CD4-positive, alpha-beta memory T cell (primary cell): ENCODE measurements at regions not wholly inside any gene's neighbourhood (a gene's known extent, or its start where the extent isn't known, plus 50 kb on each side); places are given as distances from the start of the nearest gene placed in this dataset.
"Not testable (repeated sequence)": the region's sequence is repeated elsewhere in the genome, so short reads cannot be mapped to it uniquely, and the experiment has no call there.

ENCODE experiments used
- CTCF ChIA-PET: fragments of 350-600 bp; sonication (Branson Sonifier 250); formaldehyde crosslinking; loops from one replicate; lab custom pipeline; 2021; ENCODE audit warnings: inconsistent platforms; ENCODE audit not compliant: partially characterized antibody; lab: Charles Lee
- POLR2A ChIA-PET: fragments of 350-600 bp; sonication (Branson Sonifier 250); formaldehyde crosslinking; loops from one replicate; lab custom pipeline; 2021; ENCODE audit not compliant: partially characterized antibody; lab: Charles Lee
- DNase-seq, 5 donors: peaks; one replicate each; pipeline versions ENCODE4 v3.0.0 to v3.0.0-alpha.2; 2020 to 2022; ENCODE audit warnings: mixed read lengths in 1 of 5
- H3K27ac ChIP-seq: one replicate; pipeline ENCODE4 v1.7.0; 2013; ENCODE audit warnings: low read depth, low read length
- H3K27me3 ChIP-seq: 2 replicates; pipeline ENCODE4 v1.7.0; 2013; ENCODE audit warnings: mild to moderate bottlenecking, low read length, moderate library complexity; ENCODE audit not compliant: insufficient read depth
- H3K36me3 ChIP-seq: 2 replicates; pipeline ENCODE4 v1.7.0; 2013; ENCODE audit warnings: mild to moderate bottlenecking, low read length, moderate library complexity; ENCODE audit not compliant: insufficient read depth
- H3K4me1 ChIP-seq: 2 replicates; pipeline ENCODE4 v1.7.0; 2013; ENCODE audit warnings: mild to moderate bottlenecking, low read length, moderate library complexity; ENCODE audit not compliant: insufficient read depth
- H3K4me3 ChIP-seq, 2 donors: one replicate each; pipeline ENCODE4 v1.7.0; 2013; ENCODE audit warnings: low read length in 2 of 2, mild to moderate bottlenecking in 1 of 2
- H3K9me3 ChIP-seq, 2 donors: one replicate each; pipeline ENCODE4 v1.7.0; 2013; ENCODE audit warnings: low read length in 2 of 2, control low read depth in 1 of 2; ENCODE audit not compliant: control insufficient read depth in 1 of 2
- H3K27ac Mint-ChIP-seq, 7 donors: one replicate each; pipeline ENCODE4 v1.8.0; 2020 to 2021; ENCODE audit warnings: mixed read lengths in 7 of 7, mild to moderate bottlenecking in 6 of 7, inconsistent platforms in 3 of 7, moderate library complexity in 3 of 7
- H3K27me3 Mint-ChIP-seq, 2 donors: one replicate each; pipeline ENCODE4 v1.8.0; 2020 to 2021; ENCODE audit warnings: mixed read lengths in 2 of 2
- H3K36me3 Mint-ChIP-seq, 2 donors: one replicate each; pipeline ENCODE4 v1.8.0; 2020 to 2021; ENCODE audit warnings: mixed read lengths in 2 of 2, inconsistent platforms in 1 of 2, mild to moderate bottlenecking in 1 of 2
- H3K4me1 Mint-ChIP-seq, 4 donors: one replicate each; pipeline ENCODE4 v1.8.0; 2020 to 2021; ENCODE audit warnings: mixed read lengths in 4 of 4, mild to moderate bottlenecking in 1 of 4
- H3K4me3 Mint-ChIP-seq, 8 donors: one replicate each; pipeline ENCODE4 v1.8.0; 2020 to 2021; ENCODE audit warnings: mixed read lengths in 8 of 8, mild to moderate bottlenecking in 7 of 8, moderate library complexity in 6 of 8, inconsistent platforms in 3 of 8
- H3K9me3 Mint-ChIP-seq, 8 donors: one replicate each; pipeline ENCODE4 v1.8.0; 2020 to 2021; ENCODE audit warnings: mixed read lengths in 8 of 8, mild to moderate bottlenecking in 5 of 8, inconsistent platforms in 3 of 8, moderate library complexity in 1 of 8
- intact Hi-C: fragments of 100-400 bp; cut with micrococcal nuclease; formaldehyde crosslinking; loops from one replicate; pipeline ENCODE4 v1.15.1; 2023

DNA sequence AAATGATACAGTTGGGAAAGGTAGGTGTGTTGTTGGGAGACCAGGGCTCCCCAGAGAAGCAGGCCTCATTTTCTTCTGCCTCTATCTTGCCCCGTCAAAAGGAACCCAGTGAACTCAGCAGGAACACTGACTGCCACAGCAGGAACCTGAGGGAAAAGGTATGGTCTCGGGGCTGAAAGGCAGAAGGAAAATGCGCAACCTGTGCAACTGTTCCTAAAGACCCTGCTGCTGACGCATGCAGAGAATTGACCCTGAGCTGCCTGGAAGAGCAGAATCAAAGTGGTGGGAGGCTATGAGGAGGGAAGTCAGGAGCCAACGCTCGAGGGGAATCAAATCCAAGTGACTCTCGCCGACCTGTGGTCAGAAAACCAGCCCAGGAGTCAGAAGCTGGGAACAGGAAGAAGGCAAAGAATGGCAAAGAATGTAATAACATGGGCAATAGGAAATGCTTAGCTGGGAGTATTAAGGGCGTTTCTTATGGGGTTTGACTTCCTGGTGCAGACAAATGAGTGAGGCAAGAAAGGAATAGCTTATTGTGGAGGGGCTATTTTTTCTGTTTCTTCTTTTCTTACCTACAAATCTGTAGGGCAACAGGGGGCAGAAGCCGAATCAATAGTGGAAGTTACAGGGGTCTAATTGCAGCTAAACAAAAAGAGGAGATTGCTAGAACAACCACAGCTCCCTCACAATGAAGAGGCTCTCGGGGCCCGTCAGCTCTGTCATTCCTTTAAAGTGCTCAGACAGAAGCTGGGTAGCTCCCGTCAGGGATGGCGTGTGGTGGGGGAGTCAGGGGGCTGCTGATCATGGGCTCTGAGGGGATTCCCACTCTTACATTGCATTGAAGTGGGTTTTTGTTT, 65.4 kb upstream of the DLG1 start:
- Mint-ChIP-seq H3K27ac (peak overlapping the region in 1 of 7 donors; percentile 29), H3K36me3 (peaks cover 0 to 2% of the 10 kb centered on the region in 2 donors), H3K9me3 (peaks cover 0 to 26% (median 19%) of the 10 kb centered on the region in 8 donors), H3K4me3 (no peak overlapping the region), H3K27me3 (peaks cover 11 to 13% of the 10 kb centered on the region in 2 donors), H3K4me1 (no peaks in the 10 kb centered on the region)
- Histone ChIP-seq H3K27me3 (peaks cover 4% of the 10 kb centered on the region), H3K36me3 (no peaks in the 10 kb centered on the region), H3K27ac (no peak overlapping the region), H3K9me3 (no peaks in the 10 kb centered on the region), H3K4me1 (no peaks in the 10 kb centered on the region), H3K4me3 (no peak overlapping the region)
- POLR2A ChIA-PET = no interaction called here
- DNase-seq = no peak
- intact Hi-C loops = no loop called here
- CTCF ChIA-PET = interaction anchor here (1.9 kb wide), 1 partner anchor 11 kb away, joined by 4 read pairs; no protein-coding TSS in a partner anchor

DNA sequence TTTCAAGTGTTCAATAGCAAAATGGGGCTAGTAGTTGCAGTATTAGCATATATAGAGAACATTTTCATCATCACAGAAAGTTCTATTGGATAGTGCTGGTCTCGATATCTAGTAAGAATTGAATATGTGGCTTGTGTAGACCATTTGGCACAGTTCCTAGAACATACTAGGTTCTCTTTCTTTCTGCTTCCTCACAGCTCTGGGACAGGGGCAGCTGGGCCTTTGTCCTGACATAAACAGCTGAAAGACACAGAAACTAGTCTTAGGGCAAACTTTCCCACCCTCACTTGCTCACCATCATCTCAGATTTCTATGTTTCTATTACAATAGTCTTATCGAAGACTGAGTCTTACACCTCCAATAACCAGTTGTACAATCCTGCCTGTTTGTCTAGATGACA, 63.7 kb upstream of the DLG1 start:
- DNase-seq = no peak
- Histone ChIP-seq H3K4me3 (no peak overlapping the region), H3K9me3 (no peaks in the 10 kb centered on the region), H3K27ac (no peak overlapping the region), H3K36me3 (no peaks in the 10 kb centered on the region), H3K4me1 (no peaks in the 10 kb centered on the region), H3K27me3 (peaks cover 4% of the 10 kb centered on the region)
- Mint-ChIP-seq H3K4me3 (no peak overlapping the region), H3K27me3 (peaks cover 14% of the 10 kb centered on the region in 2 donors), H3K36me3 (peaks cover 0 to 2% of the 10 kb centered on the region in 2 donors), H3K4me1 (no peaks in the 10 kb centered on the region), H3K27ac (peak overlapping the region in 1 of 7 donors; percentile 23), H3K9me3 (peaks cover 0 to 29% (median 20%) of the 10 kb centered on the region in 8 donors)
- ChIA-PET POLR2A (no interaction called here), CTCF (no interaction called here)
- intact Hi-C loops = no loop called here

DNA sequence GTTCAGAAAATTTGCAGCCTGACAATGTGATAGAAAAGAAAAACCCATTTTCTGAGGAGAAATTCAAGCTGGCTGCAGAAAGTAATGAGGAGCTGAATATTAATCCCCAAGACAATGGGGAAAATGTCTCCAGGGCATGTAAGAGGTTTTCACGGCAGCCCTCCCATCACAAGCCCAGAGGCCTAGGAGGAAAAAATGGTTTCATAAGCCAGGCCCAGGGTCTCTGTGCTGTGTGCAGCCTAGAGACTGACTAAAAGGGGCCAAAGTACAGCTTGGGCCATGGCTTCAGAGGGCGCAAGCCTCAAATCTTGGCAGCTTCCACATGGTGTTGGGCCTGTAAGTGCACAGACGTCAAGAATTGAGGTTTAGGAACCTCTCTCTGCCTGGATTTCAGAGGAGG, 61.7 kb upstream of the DLG1 start:
- H3K4me1 ChIP-seq, H3K27ac ChIP-seq, H3K36me3 ChIP-seq, H3K4me3 ChIP-seq, intact Hi-C loops, POLR2A ChIA-PET, H3K9me3 ChIP-seq, H3K36me3 Mint-ChIP-seq, H3K4me3 Mint-ChIP-seq, H3K27me3 ChIP-seq, H3K4me1 Mint-ChIP-seq, H3K27ac Mint-ChIP-seq, DNase-seq: not testable (repeated sequence)
- CTCF ChIA-PET = interaction anchor here (1.4 kb wide), 1 partner anchor 15 kb away, joined by 3 read pairs; no protein-coding TSS in a partner anchor
- Mint-ChIP-seq H3K9me3 (peaks cover 0 to 29% (median 20%) of the 10 kb centered on the region in 8 donors), H3K27me3 (peaks cover 8 to 10% of the 10 kb centered on the region in 2 donors)

DNA sequence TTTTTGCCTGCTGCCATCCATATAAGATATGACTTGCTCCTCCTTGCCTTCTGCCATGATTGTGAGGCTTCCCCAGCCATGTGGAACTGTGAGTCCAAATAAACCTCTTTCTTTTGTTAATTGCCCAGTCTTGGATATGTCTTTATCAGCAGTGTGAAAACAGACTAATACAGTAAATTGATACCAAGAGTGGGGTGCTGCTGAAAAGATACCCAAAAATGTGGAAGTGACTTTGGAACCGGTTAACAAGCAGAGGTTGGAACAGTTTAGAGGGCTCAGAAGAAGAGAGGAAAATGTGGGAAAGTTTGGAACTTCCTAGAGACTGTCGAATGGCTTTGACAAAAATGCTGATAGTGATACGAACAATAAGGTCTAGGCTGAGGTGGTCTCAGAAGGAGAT, 61.1 kb upstream of the DLG1 start:
- not testable (repeated sequence) for H3K4me1 Mint-ChIP-seq
- CTCF ChIA-PET = interaction anchor here (1.4 kb wide), 1 partner anchor 14 kb away, joined by 3 read pairs; no protein-coding TSS in a partner anchor
- H3K9me3 Mint-ChIP-seq = peaks cover 0 to 29% (median 20%) of the 10 kb centered on the region in 8 donors

DNA sequence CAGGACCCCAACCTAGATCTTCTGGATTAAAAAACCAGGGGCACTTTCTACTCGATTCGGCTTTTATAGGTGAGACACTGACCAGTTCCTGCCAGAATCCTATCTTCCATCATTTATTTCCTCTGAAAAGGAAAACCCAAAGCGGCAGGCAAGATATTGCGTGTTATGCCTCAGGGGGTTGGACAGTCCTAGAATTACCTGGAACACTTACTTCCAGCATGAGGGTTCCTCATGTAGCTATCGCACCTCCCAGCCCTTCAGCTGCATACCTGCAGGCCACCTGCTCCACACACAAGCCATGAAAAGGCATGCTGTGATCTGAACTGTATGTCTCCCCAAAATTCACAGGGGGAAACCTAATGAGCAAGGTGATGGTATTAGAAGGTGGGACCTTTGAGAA, 58.3 kb upstream of the DLG1 start:
- H3K4me1 ChIP-seq = no peaks in the 10 kb centered on the region
- POLR2A ChIA-PET = no interaction called here
- CTCF ChIA-PET = no interaction called here

More for the DNA sequence above, 61.1 kb upstream of the DLG1 start:
- H3K27me3 ChIP-seq, H3K36me3 ChIP-seq, intact Hi-C loops, DNase-seq, POLR2A ChIA-PET, H3K4me1 ChIP-seq, H3K27ac Mint-ChIP-seq, H3K9me3 ChIP-seq, H3K4me3 ChIP-seq, H3K27ac ChIP-seq, H3K4me3 Mint-ChIP-seq, H3K36me3 Mint-ChIP-seq: not testable (repeated sequence)
- peaks cover 7 to 10% of the 10 kb centered on the region in 2 donors for H3K27me3 Mint-ChIP-seq

DNA sequence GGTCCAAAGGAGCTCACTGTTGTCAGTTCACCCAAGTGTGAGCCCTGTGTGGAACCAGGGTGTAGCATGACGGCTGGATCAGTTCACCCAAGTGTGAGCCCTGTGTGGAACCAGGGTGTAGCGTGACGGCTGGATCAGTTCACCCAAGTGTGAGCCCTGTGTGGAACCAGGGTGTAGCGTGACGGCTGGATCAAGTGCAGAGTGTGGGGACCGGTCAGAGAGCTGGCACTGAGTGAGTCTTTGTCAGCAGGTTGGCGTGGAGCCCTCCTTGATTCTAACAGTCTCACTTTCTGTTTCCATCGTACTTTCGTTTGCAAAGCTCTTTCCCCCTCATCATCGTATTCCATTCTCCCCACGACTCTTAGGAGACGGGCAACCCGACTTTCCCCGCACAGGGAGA, 57.9 kb upstream of the DLG1 start:
- Mint-ChIP-seq H3K4me3 (no peak overlapping the region), H3K27ac (no peak overlapping the region), H3K4me1 (peaks cover 0 to 2% (median 0%) of the 10 kb centered on the region in 4 donors), H3K27me3 (peaks cover 10 to 15% of the 10 kb centered on the region in 2 donors), H3K9me3 (peaks cover 0 to 25% (median 18%) of the 10 kb centered on the region in 8 donors), H3K36me3 (peaks cover 0 to 1% of the 10 kb centered on the region in 2 donors)
- intact Hi-C loops = no loop called here
- Histone ChIP-seq H3K9me3 (no peaks in the 10 kb centered on the region), H3K36me3 (no peaks in the 10 kb centered on the region), H3K27me3 (no peaks in the 10 kb centered on the region), H3K4me1 (no peaks in the 10 kb centered on the region), H3K4me3 (no peak overlapping the region), H3K27ac (no peak overlapping the region)
- DNase-seq = no peak
- POLR2A ChIA-PET = no interaction called here
- CTCF ChIA-PET = interaction anchor here (1.2 kb wide), 1 partner anchor 9 kb away, joined by 3 read pairs; no protein-coding TSS in a partner anchor

More for the DNA sequence above, 58.3 kb upstream of the DLG1 start:
- H3K27me3 Mint-ChIP-seq = peaks cover 10 to 15% of the 10 kb centered on the region in 2 donors
- no peak overlapping the region for H3K27ac Mint-ChIP-seq
- Histone ChIP-seq H3K36me3 (no peaks in the 10 kb centered on the region), H3K9me3 (no peaks in the 10 kb centered on the region), H3K4me3 (no peak overlapping the region), H3K27ac (no peak overlapping the region), H3K27me3 (no peaks in the 10 kb centered on the region)
- H3K9me3 Mint-ChIP-seq = peaks cover 0 to 29% (median 20%) of the 10 kb centered on the region in 8 donors
- intact Hi-C loops = no loop called here
- DNase-seq = no peak
- H3K36me3 Mint-ChIP-seq = peaks cover 0 to 2% of the 10 kb centered on the region in 2 donors
- H3K4me1 Mint-ChIP-seq = peaks cover 0 to 2% (median 0%) of the 10 kb centered on the region in 4 donors
- no peak overlapping the region for H3K4me3 Mint-ChIP-seq

DNA sequence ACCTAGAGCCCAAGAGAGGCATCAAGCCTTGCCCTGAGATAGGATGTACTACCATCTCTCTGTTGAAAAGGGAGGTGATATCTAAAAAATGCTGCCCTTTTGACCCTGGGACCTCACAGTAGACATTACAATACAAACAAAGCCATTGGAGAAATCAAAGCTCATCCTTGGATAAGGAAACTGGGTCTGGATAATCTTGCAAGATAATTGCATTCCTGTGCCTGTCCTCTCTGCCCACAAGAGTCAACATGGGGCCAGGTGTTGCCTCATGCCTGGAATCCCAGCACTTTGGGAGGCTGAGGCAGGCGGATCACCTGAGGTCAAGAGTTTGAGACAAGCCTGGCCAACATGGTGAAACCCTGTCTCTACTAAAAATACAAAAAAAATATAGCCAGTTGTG, 57.3 kb upstream of the DLG1 start:
- Mint-ChIP-seq H3K36me3 (no peaks in the 10 kb centered on the region), H3K27me3 (peaks cover 10 to 15% of the 10 kb centered on the region in 2 donors), H3K4me1 (peaks cover 0 to 2% (median 0%) of the 10 kb centered on the region in 4 donors), H3K27ac (no peak overlapping the region), H3K9me3 (peaks cover 0 to 20% (median 14%) of the 10 kb centered on the region in 8 donors), H3K4me3 (no peak overlapping the region)
- no peak overlapping the region for H3K27ac ChIP-seq
- no peak for DNase-seq
- H3K27me3 ChIP-seq = no peaks in the 10 kb centered on the region
- H3K9me3 ChIP-seq = no peaks in the 10 kb centered on the region
- CTCF ChIA-PET = interaction anchor here (1.2 kb wide), 1 partner anchor 10 kb away, joined by 3 read pairs; no protein-coding TSS in a partner anchor
- intact Hi-C loops = no loop called here
- POLR2A ChIA-PET = no interaction called here
- H3K36me3 ChIP-seq = no peaks in the 10 kb centered on the region
- H3K4me1 ChIP-seq = no peaks in the 10 kb centered on the region
- H3K4me3 ChIP-seq = no peak overlapping the region
